OCI-LY7 (cell line): ENCODE measurements at regions not wholly inside any gene's neighbourhood (a gene's known extent, or its start where the extent isn't known, plus 50 kb on each side); places are given as distances from the start of the nearest gene placed in this dataset.

Experiments used
- CTCF ChIP-seq: fragments of 200-600 bp; sonication (generic); conservative IDR thresholded peaks from 2 replicates; pipeline ENCODE4 v1.5.1; 2014; ENCODE audit warnings: mild to moderate bottlenecking, antibody characterized with exemption, low read length, moderate library complexity, mixed read lengths
- EZH2phosphoT487 ChIP-seq: fragments of 200-600 bp; sonication (generic); IDR thresholded peaks from 2 replicates; pipeline ENCODE4 v1.6.1; 2018; ENCODE audit warnings: low read depth, borderline replicate concordance, mild to moderate bottlenecking, mixed run types, antibody characterized with exemption, low read length, moderate library complexity, mixed read lengths

- TF ChIP-seq CTCF (no peak), EZH2phosphoT487 (no peak)
These were observed 401.2 kb downstream of the CDC14C start for GRCh38 chr7:49325571-49325970.
